Muscle layer of duodenum (tissue), 2 donors: ENCODE measurements at regions not wholly inside any gene's neighbourhood (a gene's known extent, or its start where the extent isn't known, plus 50 kb on each side); places are given as distances from the start of the nearest gene placed in this dataset.

Experiments used
- H3K27ac ChIP-seq: one replicate; pipeline ENCODE4 v1.7.0; 2013; ENCODE audit warnings: mild to moderate bottlenecking, low read length
- H3K27me3 ChIP-seq: one replicate; pipeline ENCODE4 v1.7.0; 2013; ENCODE audit warnings: low read depth, mild to moderate bottlenecking, control low read depth, low read length
- H3K36me3 ChIP-seq, 2 donors: one replicate each; pipeline ENCODE4 v1.7.0; 2013; ENCODE audit warnings: low read length in 2 of 2, control low read depth in 1 of 2, mild to moderate bottlenecking in 1 of 2; ENCODE audit not compliant: insufficient read depth in 2 of 2, control insufficient read depth in 1 of 2
- H3K4me1 ChIP-seq, 2 donors: one replicate each; pipeline ENCODE4 v1.7.0; 2013; ENCODE audit warnings: low read length in 2 of 2, mild to moderate bottlenecking in 2 of 2, control low read depth in 1 of 2, moderate library complexity in 1 of 2; ENCODE audit not compliant: insufficient read depth in 2 of 2, control insufficient read depth in 1 of 2
- H3K4me3 ChIP-seq, 2 donors: one replicate each; pipeline ENCODE4 v1.7.0; 2013; ENCODE audit warnings: low read length in 2 of 2, low read depth in 1 of 2, mild to moderate bottlenecking in 1 of 2
- H3K9me3 ChIP-seq, 2 donors: one replicate each; pipeline ENCODE4 v1.7.0; 2013; ENCODE audit warnings: low read length in 2 of 2, control low read depth in 1 of 2, mild to moderate bottlenecking in 1 of 2; ENCODE audit not compliant: control insufficient read depth in 1 of 2
- donor health status: healthy.

DNA sequence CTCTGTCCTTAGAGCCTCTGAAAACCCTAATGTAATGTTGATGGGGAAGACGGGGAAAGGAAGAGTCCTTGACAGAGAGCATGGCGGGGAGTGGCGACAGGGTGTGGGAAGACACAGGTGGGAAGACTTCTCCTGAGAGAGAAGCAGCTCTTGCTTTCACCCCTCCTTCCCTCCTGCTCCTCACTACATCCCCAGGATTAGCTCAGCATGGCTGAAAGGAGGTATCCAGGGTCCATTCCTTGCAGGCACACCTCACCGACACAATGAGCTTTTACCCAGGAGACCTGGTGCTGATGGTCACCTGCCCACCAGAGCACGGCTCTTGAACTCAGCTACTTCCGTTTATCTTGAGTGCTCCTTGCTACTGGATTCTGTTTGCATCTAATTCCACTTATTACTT, 469.3 kb downstream of the CDH26 start:
- no peak overlapping the region for H3K4me3 ChIP-seq
- no peaks in the 10 kb centered on the region for H3K4me1 ChIP-seq
- no peaks in the 10 kb centered on the region for H3K27me3 ChIP-seq
- no peaks in the 10 kb centered on the region for H3K36me3 ChIP-seq
- H3K9me3 ChIP-seq, result no peaks in the 10 kb centered on the region
- no peak overlapping the region for H3K27ac ChIP-seq

DNA sequence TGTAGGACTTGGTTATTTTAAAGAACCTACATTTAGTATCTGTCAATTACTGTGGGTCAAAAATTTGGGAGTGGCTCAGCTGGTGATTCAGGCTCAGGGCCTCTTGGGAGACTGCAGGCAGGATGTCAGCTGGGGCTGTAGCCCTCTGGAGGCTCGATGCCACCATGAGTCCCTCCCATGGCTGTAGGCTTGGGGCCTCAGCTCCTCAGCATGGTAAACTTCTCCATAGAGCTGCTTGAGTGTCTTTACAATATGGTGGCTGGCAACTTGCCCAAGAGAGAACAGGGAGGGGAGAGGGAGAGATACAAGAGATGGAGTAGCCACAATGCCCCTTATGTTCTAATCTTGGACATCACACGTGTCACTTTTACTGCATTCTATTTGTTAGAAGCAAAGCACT, 470.4 kb downstream of the CDH26 start:
- Histone ChIP-seq H3K36me3 (no peaks in the 10 kb centered on the region), H3K27me3 (no peaks in the 10 kb centered on the region), H3K27ac (no peak overlapping the region), H3K4me1 (no peaks in the 10 kb centered on the region), H3K4me3 (no peak overlapping the region), H3K9me3 (no peaks in the 10 kb centered on the region)

DNA sequence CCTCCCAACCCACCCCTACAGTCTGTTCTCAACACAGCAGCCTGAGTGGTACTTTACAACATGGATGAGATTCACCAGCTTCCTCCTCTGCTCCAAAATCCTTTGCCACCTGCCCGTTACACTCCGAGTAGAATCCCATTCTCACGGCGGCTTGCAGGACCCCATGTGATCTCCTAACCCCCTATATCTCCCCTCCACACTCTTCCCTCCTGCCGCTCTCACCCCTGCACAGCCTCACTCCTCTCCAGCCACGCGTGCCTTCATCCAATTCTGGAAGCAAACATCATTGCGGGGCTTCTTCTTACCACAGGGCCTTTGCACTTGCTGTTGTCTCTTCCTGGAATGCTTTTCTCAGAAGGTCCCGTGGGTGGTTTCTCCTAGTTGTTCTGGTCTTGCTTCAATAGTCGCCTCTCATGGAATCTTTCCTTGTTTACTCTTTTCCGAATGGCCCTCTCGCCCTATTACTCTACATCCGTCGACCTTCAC, 472.3 kb downstream of the CDH26 start:
- no peaks in the 10 kb centered on the region for H3K4me1 ChIP-seq
- H3K9me3 ChIP-seq, result no peaks in the 10 kb centered on the region
- no peaks in the 10 kb centered on the region for H3K27me3 ChIP-seq
- no peak overlapping the region for H3K4me3 ChIP-seq
- no peaks in the 10 kb centered on the region for H3K36me3 ChIP-seq
- no peak overlapping the region for H3K27ac ChIP-seq

DNA sequence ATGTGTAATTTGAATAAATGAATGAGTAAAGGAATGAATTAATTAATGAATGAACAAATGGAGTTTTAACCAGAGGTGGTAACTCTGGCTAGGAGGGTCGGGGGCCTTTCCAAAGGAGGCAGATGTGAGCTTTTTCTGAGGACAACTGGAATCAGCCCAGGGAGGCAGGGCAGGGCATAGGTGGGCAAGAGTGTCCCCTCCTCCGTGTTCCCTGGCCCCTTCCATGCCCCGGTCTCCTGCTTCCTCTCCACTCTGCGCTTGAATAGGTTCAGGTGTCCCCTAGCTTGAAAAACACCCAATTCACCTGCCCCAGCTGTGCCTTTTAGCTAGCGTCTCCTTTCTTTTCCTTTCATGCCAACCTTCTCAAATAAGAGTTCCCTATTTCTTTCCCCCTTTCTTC, 473.1 kb downstream of the CDH26 start:
- Histone ChIP-seq H3K36me3 (no peaks in the 10 kb centered on the region), H3K9me3 (no peaks in the 10 kb centered on the region), H3K4me3 (no peak overlapping the region), H3K27ac (no peak overlapping the region), H3K4me1 (no peaks in the 10 kb centered on the region), H3K27me3 (no peaks in the 10 kb centered on the region)

DNA sequence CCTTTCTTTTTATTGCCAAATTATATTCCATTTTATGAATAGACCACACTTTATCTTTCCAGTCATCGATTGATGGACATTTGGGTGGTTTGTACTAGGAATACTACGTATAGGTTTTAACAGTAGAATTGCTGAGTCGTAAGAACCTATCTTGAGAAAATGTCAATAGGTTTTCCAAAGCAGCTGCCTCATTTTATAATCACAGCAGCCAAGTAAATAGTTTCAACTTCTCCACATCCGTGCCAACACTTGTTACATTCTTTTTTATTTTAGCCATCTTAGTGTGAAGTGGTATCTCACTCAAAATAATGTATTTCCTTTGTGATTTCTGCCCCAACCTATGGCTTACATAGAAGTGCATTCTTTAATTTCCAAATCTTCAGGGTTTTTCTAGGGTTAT, 479.2 kb downstream of the CDH26 start:
- Histone ChIP-seq H3K27me3 (no peaks in the 10 kb centered on the region), H3K27ac (no peak overlapping the region), H3K9me3 (peaks cover 0 to 8% of the 10 kb centered on the region in 2 donors), H3K4me1 (no peaks in the 10 kb centered on the region), H3K36me3 (no peaks in the 10 kb centered on the region), H3K4me3 (no peak overlapping the region)

DNA sequence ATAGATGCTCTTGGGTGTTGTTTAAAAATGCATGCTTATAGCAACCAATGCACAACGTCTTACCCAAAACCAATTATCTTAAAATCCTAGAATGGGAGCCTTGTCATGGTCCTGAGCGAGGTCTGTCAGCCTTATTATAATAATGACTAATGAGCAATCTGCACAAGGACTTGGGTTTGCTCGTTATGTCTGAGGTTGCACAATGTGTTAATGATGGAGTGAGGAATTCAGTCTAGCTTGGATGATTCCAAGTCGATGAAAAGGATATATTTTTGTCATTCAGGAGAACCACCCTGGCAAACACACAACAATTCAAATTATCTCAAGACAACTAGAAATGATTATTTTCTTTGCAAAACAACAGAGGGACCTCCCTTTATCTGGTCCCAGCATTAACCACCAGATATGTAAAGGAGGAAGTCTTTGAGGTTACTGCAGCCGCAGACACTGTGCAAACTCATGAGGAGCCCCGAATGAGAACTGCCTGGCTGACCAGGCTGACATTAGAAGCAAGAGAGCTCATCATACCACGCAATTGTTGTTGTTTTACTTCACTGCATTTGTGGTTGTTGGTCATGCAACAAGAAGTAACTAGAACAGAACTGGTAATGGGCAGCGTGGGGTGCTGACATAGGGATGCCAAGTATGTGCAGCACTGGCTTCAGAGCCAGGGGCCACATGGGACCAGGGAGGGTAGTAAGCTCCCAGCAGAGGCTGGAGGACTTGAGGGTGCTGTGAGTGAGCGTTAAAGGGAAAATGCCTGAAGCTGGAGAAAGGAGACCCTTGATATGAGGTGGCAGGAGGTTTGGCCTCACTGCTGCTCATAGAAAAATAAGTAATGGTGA, 488.3 kb downstream of the CDH26 start:
- no peaks in the 10 kb centered on the region for H3K27me3 ChIP-seq
- no peak overlapping the region for H3K27ac ChIP-seq
- H3K9me3 ChIP-seq, result no peaks in the 10 kb centered on the region
- no peak overlapping the region for H3K4me3 ChIP-seq
- no peaks in the 10 kb centered on the region for H3K4me1 ChIP-seq
- no peaks in the 10 kb centered on the region for H3K36me3 ChIP-seq

DNA sequence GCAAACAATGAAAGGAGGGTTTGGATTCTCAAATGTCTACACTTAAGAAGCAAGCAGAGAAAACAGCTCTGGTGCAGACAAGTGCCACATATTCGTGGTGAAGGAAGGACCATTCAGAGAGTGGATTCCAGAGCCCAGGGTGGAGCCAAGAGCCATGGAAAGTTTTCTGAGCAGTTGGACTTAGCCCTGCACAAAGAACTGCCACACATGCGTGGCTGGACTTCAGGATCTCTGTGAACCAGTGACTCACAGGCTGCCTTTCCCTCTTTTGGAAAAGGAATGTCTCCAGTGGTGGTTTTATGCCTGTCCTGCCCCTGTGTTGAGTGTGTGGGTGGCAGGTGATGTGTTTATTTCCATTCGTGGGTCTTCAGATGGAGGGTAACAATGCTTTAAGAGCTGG, 489.5 kb downstream of the CDH26 start:
- Histone ChIP-seq H3K27ac (no peak overlapping the region), H3K27me3 (no peaks in the 10 kb centered on the region), H3K9me3 (no peaks in the 10 kb centered on the region), H3K36me3 (no peaks in the 10 kb centered on the region), H3K4me1 (no peaks in the 10 kb centered on the region), H3K4me3 (no peak overlapping the region)

DNA sequence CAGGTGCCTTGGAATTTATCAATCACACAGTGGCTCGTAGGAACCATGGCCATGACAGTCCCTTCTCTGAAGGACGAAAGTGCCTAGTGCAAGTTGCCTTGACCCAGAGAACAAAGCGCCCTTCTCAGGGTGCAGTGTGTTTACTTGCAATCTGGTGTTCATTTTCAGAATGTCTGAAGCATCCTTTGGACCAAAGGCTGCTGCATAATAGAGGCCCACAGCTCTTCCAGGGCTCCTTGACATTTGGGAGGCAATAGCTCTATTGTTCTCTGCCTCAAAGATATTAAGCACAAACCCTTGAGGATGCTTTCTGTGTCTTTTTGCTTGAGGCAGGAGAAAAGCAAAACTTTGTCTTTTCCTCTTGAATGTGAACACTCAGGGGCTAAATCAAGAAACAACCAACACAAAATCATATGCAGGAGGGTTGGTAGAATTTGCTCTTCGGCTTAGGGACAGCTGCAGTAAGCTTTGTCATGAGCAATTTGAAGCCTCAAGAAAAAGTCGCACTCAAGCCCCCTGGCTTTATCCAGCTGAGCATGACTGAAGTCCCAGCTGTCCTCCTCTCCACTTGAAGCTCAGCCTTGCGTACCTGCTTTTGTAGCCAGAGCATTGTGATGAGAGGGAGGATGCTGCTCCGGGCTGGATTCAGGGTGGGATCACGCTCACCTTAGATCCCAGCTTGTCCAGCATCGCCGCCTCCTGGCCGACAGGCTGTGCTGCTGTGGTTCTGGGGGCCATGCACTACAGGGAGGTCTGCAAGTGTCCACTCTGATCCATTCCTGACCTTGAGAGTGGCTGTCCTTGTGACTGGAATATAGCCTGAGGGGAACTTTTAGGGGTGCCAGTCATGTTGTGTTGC, 495.4 kb downstream of the CDH26 start:
- no peak overlapping the region for H3K27ac ChIP-seq
- no peaks in the 10 kb centered on the region for H3K4me1 ChIP-seq
- no peaks in the 10 kb centered on the region for H3K9me3 ChIP-seq
- H3K27me3 ChIP-seq, result no peaks in the 10 kb centered on the region
- no peak overlapping the region for H3K4me3 ChIP-seq
- H3K36me3 ChIP-seq, result no peaks in the 10 kb centered on the region

DNA sequence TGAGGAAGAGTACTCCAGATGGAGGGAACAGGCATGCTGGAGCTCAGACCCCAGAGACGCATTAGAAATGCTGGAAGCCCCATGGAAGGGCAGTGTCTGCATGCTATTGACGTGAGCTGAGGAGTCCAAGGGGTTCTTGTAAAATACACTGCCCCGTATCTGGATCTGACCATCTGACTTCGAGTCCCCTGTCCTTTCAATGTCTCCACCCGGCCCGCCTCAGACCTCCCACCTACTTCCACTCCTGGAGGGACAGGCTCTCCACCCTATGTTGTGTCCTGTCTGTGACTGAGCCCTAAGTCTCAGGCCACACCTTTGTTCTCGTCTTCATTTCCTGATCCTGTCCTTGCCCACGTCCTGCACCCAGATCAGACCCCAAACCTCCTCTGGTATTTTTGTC, 496.3 kb downstream of the CDH26 start:
- no peak overlapping the region for H3K27ac ChIP-seq
- no peaks in the 10 kb centered on the region for H3K4me1 ChIP-seq
- no peaks in the 10 kb centered on the region for H3K9me3 ChIP-seq
- no peaks in the 10 kb centered on the region for H3K27me3 ChIP-seq
- H3K4me3 ChIP-seq, result no peak overlapping the region
- no peaks in the 10 kb centered on the region for H3K36me3 ChIP-seq

DNA sequence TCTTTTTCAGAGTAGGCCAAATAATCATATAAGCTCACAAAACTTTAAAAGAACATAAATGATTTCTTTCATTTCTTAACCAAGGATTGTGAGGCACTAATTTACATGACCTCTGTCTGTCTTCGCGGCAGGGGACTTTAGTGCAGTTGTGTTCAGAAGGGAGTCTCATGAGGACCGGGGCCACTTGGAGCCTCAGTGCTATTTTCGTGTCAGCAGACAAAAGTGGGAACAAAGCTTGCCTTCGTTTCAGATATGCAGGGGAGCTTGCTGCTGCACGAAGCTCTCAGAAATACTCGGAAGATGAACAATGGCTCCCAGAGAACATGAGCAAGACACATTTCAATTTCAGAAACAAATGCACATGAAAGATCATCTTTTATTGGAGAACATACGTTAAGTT, 497.0 kb downstream of the CDH26 start:
- no peaks in the 10 kb centered on the region for H3K9me3 ChIP-seq
- H3K4me3 ChIP-seq, result no peak overlapping the region
- H3K27me3 ChIP-seq, result no peaks in the 10 kb centered on the region
- no peaks in the 10 kb centered on the region for H3K4me1 ChIP-seq
- H3K36me3 ChIP-seq, result no peaks in the 10 kb centered on the region
- H3K27ac ChIP-seq, result no peak overlapping the region

DNA sequence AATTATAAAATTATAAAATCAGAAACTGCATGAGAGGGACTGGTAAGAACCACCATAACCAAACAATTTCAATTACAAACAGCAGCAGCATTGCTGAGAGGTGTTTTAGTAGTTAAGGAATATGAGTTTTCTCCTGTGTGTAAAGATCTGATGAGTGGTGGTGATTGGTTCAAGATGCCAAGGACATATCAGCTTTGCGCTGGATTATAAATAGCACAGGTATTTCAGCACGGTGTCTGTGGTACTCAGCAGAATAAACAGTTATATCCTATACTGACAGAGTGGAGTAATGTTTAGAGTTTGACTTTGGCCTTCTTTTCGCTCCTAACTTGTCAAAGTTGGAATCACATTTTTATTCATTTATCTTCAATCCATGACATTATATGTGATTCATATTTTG, 501.0 kb downstream of the CDH26 start:
- Histone ChIP-seq H3K4me1 (no peaks in the 10 kb centered on the region), H3K27ac (no peak overlapping the region), H3K9me3 (no peaks in the 10 kb centered on the region), H3K27me3 (no peaks in the 10 kb centered on the region), H3K4me3 (no peak overlapping the region), H3K36me3 (no peaks in the 10 kb centered on the region)
